SJSA1 (cell line): ENCODE measurements at regions not wholly inside any gene's neighbourhood (a gene's known extent, or its start where the extent isn't known, plus 50 kb on each side); places are given as distances from the start of the nearest gene placed in this dataset.

ENCODE experiments used
- DNase-seq, 2 experiments: peaks; one replicate each; pipeline ENCODE4 v3.0.0-alpha.2; 2015 to 2020; ENCODE audit warnings: low spot score in 2 of 2, low read depth in 1 of 2
- H3K27ac ChIP-seq: fragments of 250-450 bp; sonication (Bioruptor Pico); 2 replicates; pipeline ENCODE4 v1.5.1; 2020; ENCODE audit warnings: mild to moderate bottlenecking, moderate library complexity
- H3K27me3 ChIP-seq: fragments of 250-450 bp; sonication (Bioruptor Pico); replicated peaks from 2 replicates; pipeline ENCODE4 v1.5.1; 2020; ENCODE audit warnings: mild to moderate bottlenecking, moderate library complexity
- H3K36me3 ChIP-seq: fragments of 250-450 bp; sonication (Bioruptor Pico); 2 replicates; pipeline ENCODE4 v1.5.1; 2020; ENCODE audit warnings: mild to moderate bottlenecking
- H3K4me1 ChIP-seq: fragments of 250-450 bp; sonication (Bioruptor Pico); replicated peaks from 2 replicates; pipeline ENCODE4 v1.6.1; 2021; ENCODE audit warnings: mild to moderate bottlenecking
- H3K4me3 ChIP-seq: fragments of 250-450 bp; sonication (Bioruptor Pico); 2 replicates; pipeline ENCODE4 v1.5.1; 2020; ENCODE audit warnings: mild to moderate bottlenecking
- H3K9me3 ChIP-seq: fragments of 250-450 bp; sonication (Bioruptor Pico); replicated peaks from 2 replicates; pipeline ENCODE4 v1.5.1; 2020; ENCODE audit warnings: mild to moderate bottlenecking

- H3K9me3 ChIP-seq, result no peaks in the 10 kb centered on the region
- no peak for DNase-seq
- no peak overlapping the region for H3K27ac ChIP-seq
- no peaks in the 10 kb centered on the region for H3K4me1 ChIP-seq
- no peaks in the 10 kb centered on the region for H3K36me3 ChIP-seq
- H3K4me3 ChIP-seq, result no peak overlapping the region
- H3K27me3 ChIP-seq, result no peaks in the 10 kb centered on the region
These were observed 353.4 kb upstream of the HSFY2 start for GRCh38 chrY:19126889-19127288.

GRCh38 chrY:19124609-19125008 lies 351.1 kb upstream of the HSFY2 start:
- no peak for DNase-seq
- Histone ChIP-seq H3K27ac (no peak overlapping the region), H3K4me1 (no peaks in the 10 kb centered on the region), H3K9me3 (no peaks in the 10 kb centered on the region), H3K27me3 (no peaks in the 10 kb centered on the region), H3K4me3 (no peak overlapping the region), H3K36me3 (no peaks in the 10 kb centered on the region)

DNA sequence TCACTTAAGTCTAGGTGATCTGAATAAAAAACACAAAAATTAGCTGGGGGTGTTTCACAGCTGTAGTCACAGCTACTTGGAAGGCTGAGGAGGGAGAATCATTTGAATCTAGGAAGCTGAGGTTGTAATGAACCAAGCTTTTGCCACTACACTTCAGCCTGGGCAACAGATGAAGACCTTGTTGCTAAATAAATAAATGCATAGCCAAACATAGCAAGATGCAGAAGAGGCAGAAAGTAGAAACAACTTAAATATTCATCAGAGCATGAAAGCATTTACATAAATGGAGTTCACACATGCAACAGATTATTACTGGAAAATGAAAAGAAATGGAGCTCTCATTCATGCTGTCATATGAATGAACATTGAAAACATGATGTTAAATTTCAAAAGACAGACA lies 348.9 kb upstream of the HSFY2 start:
- H3K4me1 ChIP-seq, result no peaks in the 10 kb centered on the region
- no peaks in the 10 kb centered on the region for H3K36me3 ChIP-seq
- no peaks in the 10 kb centered on the region for H3K9me3 ChIP-seq
- DNase-seq, result no peak
- no peak overlapping the region for H3K4me3 ChIP-seq
- no peaks in the 10 kb centered on the region for H3K27me3 ChIP-seq
- H3K27ac ChIP-seq, result no peak overlapping the region

GRCh38 chrY:19098349-19098748 lies 324.8 kb upstream of the HSFY2 start:
- H3K4me3 ChIP-seq, result no peak overlapping the region
- H3K27me3 ChIP-seq, result no peaks in the 10 kb centered on the region
- no peak overlapping the region for H3K27ac ChIP-seq
- no peak for DNase-seq
- H3K4me1 ChIP-seq, result no peaks in the 10 kb centered on the region
- no peaks in the 10 kb centered on the region for H3K36me3 ChIP-seq
- H3K9me3 ChIP-seq, result no peaks in the 10 kb centered on the region

DNA sequence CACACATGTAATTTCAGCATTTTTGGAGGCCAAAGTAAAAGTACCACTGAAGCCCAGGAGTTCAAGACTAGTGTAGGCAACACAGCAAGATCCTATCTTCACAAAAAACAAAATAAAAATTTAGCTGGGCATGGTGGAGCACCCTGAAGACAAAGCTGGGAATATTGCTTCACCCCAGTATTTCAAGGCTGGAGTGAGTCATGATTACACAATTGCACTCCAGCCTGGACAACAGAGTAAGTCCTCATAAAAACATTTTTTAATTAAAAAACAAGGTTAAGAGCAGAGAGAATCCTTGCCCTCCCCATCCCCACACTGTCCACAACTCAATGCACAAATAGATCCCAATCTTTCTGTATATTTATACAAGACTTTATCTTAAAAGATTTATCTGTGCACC lies 321.9 kb upstream of the HSFY2 start:
- H3K27me3 ChIP-seq, result no peaks in the 10 kb centered on the region
- H3K4me3 ChIP-seq, result no peak overlapping the region
- DNase-seq, result no peak
- no peaks in the 10 kb centered on the region for H3K4me1 ChIP-seq
- H3K9me3 ChIP-seq, result no peaks in the 10 kb centered on the region
- H3K27ac ChIP-seq, result no peak overlapping the region
- H3K36me3 ChIP-seq, result no peaks in the 10 kb centered on the region

DNA sequence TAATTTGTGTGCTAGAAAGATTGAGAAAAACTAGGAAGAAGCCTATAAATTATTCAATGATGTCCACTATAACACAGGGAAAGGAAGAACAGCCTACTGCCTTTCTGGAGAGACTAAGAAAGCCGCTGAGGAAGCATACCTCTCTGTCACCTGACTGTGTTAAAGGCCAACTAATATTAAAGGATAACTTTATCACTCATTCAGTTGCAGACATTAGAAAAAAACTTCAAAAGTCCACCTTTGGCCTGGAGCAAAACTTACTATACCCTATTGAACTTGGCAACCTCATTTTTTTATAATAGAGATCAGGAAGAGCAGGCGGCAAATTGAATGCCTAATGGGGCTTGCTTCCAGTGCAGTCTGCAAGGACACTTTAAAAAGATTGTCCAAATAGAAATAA lies 309.5 kb upstream of the HSFY2 start:
- Histone ChIP-seq H3K27ac (no peak overlapping the region), H3K4me3 (no peak overlapping the region), H3K27me3 (no peaks in the 10 kb centered on the region), H3K4me1 (no peaks in the 10 kb centered on the region), H3K36me3 (no peaks in the 10 kb centered on the region), H3K9me3 (no peaks in the 10 kb centered on the region)
- no peak for DNase-seq

- Histone ChIP-seq H3K4me1 (no peaks in the 10 kb centered on the region), H3K27me3 (no peaks in the 10 kb centered on the region), H3K9me3 (no peaks in the 10 kb centered on the region), H3K4me3 (no peak overlapping the region), H3K36me3 (no peaks in the 10 kb centered on the region), H3K27ac (no peak overlapping the region)
- DNase-seq, result no peak
These were observed 304.2 kb upstream of the HSFY2 start for GRCh38 chrY:19077698-19078113.

DNA sequence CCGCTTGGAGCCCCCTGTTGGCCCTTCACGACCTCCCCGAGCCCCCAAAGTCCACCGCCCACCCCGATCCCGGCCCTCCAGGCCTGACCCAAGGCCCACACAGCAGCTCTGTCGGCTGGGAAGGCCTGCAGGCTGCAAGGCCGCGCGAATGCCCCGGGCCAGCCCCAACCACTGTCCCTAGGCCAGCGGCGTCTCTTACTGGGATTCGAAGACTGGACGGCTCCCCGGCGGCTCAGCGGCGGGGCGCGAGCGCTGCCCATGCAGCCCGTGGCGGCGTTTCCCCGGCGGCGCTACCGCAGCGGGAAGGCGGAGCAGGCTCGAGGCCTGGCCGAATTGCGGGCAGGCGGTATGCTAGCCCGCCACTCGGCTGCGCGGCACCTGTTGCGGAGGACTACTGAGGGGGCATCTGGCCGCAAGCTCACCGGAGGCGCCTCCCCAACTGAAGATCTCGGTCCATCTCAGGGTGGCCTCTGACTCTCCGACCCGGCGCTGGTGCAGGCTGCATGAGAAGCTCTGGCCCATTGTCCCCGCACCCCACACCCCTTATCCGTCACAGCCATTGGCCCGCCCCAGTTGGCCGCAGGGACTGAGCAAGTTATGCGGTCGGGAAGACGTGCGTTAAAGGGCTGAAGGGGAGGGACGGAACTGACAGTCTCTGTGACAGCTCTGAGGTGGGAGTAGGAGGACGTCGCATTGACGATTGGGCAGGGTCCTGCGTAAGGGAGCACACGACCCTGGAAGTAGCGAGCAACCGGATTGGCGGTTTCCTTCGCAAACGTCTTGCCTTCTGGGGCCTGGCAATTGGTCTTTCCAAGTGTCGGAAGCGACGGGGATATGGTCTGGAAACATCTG lies 303.5 kb upstream of the HSFY2 start:
- no peak overlapping the region for H3K27ac ChIP-seq
- no peak overlapping the region for H3K4me3 ChIP-seq
- no peaks in the 10 kb centered on the region for H3K9me3 ChIP-seq
- no peaks in the 10 kb centered on the region for H3K4me1 ChIP-seq
- no peak for DNase-seq
- no peaks in the 10 kb centered on the region for H3K27me3 ChIP-seq
- no peaks in the 10 kb centered on the region for H3K36me3 ChIP-seq

DNA sequence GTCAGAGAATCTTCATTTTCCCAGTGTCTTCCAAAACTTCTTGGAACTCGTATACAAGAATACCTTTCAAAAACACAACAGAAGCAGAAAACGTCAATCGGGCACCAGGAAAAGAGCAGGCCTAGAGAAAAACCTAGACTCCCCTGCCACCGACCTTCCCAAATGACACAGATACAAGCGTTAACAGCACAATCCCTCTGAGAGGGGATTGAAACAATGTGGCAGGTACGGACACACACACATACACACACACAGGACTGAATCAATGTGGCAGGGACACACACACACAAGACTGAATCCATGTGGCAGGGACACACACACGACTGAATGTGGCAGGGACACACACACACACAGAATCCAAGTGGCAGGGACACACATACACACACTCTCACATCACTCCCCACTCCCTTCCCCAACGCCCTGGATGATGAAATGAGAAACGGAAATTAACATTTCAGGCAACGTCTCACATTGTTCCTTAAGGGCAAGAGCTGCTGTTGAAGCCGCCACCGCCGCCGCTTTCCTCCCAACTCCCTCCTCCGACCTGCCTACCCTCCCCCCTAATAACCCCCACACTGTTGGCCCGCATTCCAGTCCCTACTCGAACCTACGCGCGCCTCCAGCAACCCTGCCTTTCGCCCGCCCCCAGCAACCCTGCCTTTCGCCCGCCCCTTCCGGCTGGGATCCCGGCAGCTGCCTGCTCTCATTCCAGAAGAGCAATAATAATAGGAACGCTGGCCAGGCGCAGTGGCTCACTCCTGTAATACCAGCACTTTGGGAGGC lies 302.1 kb upstream of the HSFY2 start:
- no peak for DNase-seq
- no peaks in the 10 kb centered on the region for H3K27me3 ChIP-seq
- no peaks in the 10 kb centered on the region for H3K9me3 ChIP-seq
- no peaks in the 10 kb centered on the region for H3K36me3 ChIP-seq
- no peaks in the 10 kb centered on the region for H3K4me1 ChIP-seq
- no peak overlapping the region for H3K4me3 ChIP-seq
- no peak overlapping the region for H3K27ac ChIP-seq

- Histone ChIP-seq H3K27me3 (no peaks in the 10 kb centered on the region), H3K27ac (no peak overlapping the region), H3K4me3 (no peak overlapping the region), H3K9me3 (no peaks in the 10 kb centered on the region), H3K36me3 (no peaks in the 10 kb centered on the region), H3K4me1 (no peaks in the 10 kb centered on the region)
- DNase-seq, result no peak
These were observed 293.9 kb upstream of the HSFY2 start for GRCh38 chrY:19067435-19067834.

GRCh38 chrY:19066447-19067190 lies 293.1 kb upstream of the HSFY2 start:
- no peak overlapping the region for H3K27ac ChIP-seq
- H3K36me3 ChIP-seq, result no peaks in the 10 kb centered on the region
- no peak for DNase-seq
- no peaks in the 10 kb centered on the region for H3K27me3 ChIP-seq
- H3K4me3 ChIP-seq, result no peak overlapping the region
- H3K9me3 ChIP-seq, result no peaks in the 10 kb centered on the region
- H3K4me1 ChIP-seq, result no peaks in the 10 kb centered on the region

DNA sequence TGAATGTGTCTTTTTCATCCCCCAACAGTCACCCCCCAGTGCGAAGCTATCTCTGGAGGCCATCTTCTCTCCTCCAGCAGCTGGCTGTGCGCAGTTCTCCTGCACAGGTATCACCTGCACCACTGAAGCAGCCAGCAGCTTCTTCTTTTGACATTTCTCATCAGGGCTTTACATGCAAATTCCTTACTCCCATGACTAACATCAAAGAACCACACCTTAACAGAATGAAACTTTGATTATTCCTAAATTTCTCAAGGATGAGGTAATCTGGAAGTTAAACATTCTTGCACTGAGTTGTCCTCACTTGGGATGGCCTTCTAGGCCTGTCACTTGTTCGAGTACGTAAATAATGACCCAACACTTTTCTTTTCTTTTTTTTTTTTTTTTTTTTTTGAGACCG lies 291.6 kb upstream of the HSFY2 start:
- no peaks in the 10 kb centered on the region for H3K36me3 ChIP-seq
- H3K27ac ChIP-seq, result no peak overlapping the region
- no peak for DNase-seq
- H3K9me3 ChIP-seq, result no peaks in the 10 kb centered on the region
- no peaks in the 10 kb centered on the region for H3K27me3 ChIP-seq
- H3K4me1 ChIP-seq, result no peaks in the 10 kb centered on the region
- no peak overlapping the region for H3K4me3 ChIP-seq

DNA sequence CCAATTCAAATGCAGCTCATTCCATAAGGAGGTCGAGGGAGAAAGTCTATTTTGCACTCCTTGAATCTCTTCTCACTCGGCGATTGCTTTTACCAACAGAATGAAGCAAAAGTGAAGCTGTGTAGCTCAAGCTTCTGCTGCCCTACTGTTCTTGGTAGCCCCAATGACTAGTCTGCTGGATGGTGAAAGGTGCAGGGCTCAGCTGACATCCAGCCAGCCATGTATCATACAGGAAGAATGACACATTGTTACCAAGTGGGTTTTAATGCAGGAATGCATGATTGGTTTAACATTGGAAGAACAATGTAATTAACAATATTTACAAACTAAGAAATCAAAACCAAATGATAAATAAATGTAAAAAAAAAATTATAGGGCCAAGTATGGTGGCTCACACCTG lies 286.2 kb upstream of the HSFY2 start:
- no peaks in the 10 kb centered on the region for H3K36me3 ChIP-seq
- DNase-seq, result no peak
- no peaks in the 10 kb centered on the region for H3K9me3 ChIP-seq
- H3K4me1 ChIP-seq, result no peaks in the 10 kb centered on the region
- no peak overlapping the region for H3K4me3 ChIP-seq
- no peak overlapping the region for H3K27ac ChIP-seq
- H3K27me3 ChIP-seq, result no peaks in the 10 kb centered on the region

- no peaks in the 10 kb centered on the region for H3K9me3 ChIP-seq
- H3K36me3 ChIP-seq, result no peaks in the 10 kb centered on the region
- no peak overlapping the region for H3K4me3 ChIP-seq
- no peaks in the 10 kb centered on the region for H3K27me3 ChIP-seq
- no peak for DNase-seq
- H3K4me1 ChIP-seq, result no peaks in the 10 kb centered on the region
- H3K27ac ChIP-seq, result no peak overlapping the region
These were observed 285.4 kb upstream of the HSFY2 start for GRCh38 chrY:19058831-19059370.
